ENCODE measurements at regions not wholly inside any gene's neighbourhood (a gene's known extent, or its start where the extent isn't known, plus 50 kb on each side); places are given as distances from the start of the nearest gene placed in this dataset.

GRCh38 chr6:15922510-15923250 lies 206.2 kb upstream of the MYLIP start:
- TF ChIP-seq CTCF (IDR thresholded peaks at IDR 0.05 in 2 of 3, conservative IDR thresholded peaks at IDR 0.05 in 1 of 3; ENCODE audit: borderline replicate concordance in 1 of 3, insufficient read depth in 1 of 3, low read depth in 2 of 3, low read length in 2 of 3), result no peak
- TF ChIP-seq TCF7L2 (IDR thresholded peaks at IDR 0.05; ENCODE audit: borderline replicate concordance, extremely low read depth, insufficient read depth, insufficient read length), result no peak
- TF ChIP-seq POLR2A (IDR thresholded peaks at IDR 0.05; ENCODE audit: borderline replicate concordance, extremely low read depth, insufficient read depth, insufficient read length), result no peak
- TF ChIP-seq EZH2phosphoT487 (IDR thresholded peaks at IDR 0.05; ENCODE audit: borderline replicate concordance), result no peak
- TF ChIP-seq RAD21 (IDR thresholded peaks at IDR 0.05; ENCODE audit: low read depth), result no peak
- no peak for TF ChIP-seq EGR1 (IDR thresholded peaks at IDR 0.05; ENCODE audit: low read depth)
